ENCODE measurements at regions not wholly inside any gene's neighbourhood (a gene's known extent, or its start where the extent isn't known, plus 50 kb on each side); places are given as distances from the start of the nearest gene placed in this dataset.

DNA sequence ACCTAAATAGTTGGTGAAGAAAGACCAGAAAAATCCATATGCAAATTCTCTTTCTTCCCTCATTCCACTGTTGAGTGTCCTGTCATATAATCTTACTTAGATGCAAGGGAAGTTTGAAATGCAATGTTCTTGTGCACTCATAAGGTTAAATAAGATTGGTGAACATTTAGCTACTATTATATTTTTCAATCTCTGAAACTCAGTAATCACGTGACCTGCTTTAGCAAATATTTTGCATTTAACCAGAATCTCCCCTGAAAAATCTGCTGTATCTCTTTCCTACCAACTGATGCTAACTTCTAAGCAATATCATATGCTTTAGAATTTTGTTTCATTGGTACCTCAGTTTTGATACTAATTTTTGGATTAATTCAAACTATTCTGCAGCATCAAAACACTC lies 533.2 kb downstream of the RIT2 start:
- WGBS, 5 donors: 75 to 93% (median 82%) methylated on average over 1 of the region's 1 CpG
- intact Hi-C loops (cut with DNase I; ENCODE audit: low total_unique reads): no loop called here
- DNase-seq: no peak
- peaks cover 0 to 3% (median 0%) of the 10 kb centered on the region in 8 donors for H3K9me3 ChIP-seq
- no peak overlapping the region for H3K4me3 ChIP-seq
- H3K27me3 ChIP-seq (replicated peaks in 1 of 7): no peaks in the 10 kb centered on the region
- no peaks in the 10 kb centered on the region for H3K36me3 ChIP-seq
- H3K4me1 ChIP-seq: no peaks in the 10 kb centered on the region
- no peak overlapping the region for H3K27ac ChIP-seq
- TF ChIP-seq POLR2AphosphoS5 (IDR thresholded peaks at IDR 0.05) (no peak), POLR2A (IDR thresholded peaks at IDR 0.05) (no peak)
- TF ChIP-seq, protein P1, sequence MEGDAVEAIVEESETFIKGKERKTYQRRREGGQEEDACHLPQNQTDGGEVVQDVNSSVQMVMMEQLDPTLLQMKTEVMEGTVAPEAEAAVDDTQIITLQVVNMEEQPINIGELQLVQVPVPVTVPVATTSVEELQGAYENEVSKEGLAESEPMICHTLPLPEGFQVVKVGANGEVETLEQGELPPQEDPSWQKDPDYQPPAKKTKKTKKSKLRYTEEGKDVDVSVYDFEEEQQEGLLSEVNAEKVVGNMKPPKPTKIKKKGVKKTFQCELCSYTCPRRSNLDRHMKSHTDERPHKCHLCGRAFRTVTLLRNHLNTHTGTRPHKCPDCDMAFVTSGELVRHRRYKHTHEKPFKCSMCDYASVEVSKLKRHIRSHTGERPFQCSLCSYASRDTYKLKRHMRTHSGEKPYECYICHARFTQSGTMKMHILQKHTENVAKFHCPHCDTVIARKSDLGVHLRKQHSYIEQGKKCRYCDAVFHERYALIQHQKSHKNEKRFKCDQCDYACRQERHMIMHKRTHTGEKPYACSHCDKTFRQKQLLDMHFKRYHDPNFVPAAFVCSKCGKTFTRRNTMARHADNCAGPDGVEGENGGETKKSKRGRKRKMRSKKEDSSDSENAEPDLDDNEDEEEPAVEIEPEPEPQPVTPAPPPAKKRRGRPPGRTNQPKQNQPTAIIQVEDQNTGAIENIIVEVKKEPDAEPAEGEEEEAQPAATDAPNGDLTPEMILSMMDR (IDR thresholded peaks at IDR 0.05 in 8 of 11, conservative IDR thresholded peaks at IDR 0.05 in 3 of 11): no peak

DNA sequence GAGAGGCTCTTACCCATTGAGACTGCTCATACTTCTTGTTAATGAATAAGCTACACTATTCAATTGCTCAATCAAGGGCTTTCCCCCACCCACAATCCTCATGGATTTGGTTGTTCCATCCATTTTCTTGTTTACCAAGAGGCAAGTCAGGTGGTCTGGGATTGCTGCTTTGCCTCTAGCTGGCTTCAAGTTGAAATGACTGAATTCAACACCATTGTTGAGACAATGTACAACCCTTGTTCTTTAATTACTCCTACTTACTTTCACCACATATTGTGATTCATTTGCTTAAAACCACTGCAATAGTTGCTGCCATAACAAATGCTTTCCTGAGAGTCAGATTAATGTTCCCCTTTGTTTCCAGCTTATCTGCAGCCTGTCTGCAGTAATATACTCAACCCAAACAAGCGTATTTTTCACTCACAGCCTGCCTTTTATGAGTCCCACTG lies 532.2 kb downstream of the RIT2 start:
- Histone ChIP-seq H3K9me3 (peaks cover 0 to 3% (median 0%) of the 10 kb centered on the region in 8 donors), H3K27me3 (replicated peaks in 1 of 7) (no peaks in the 10 kb centered on the region), H3K27ac (no peak overlapping the region), H3K4me3 (no peak overlapping the region), H3K36me3 (no peaks in the 10 kb centered on the region), H3K4me1 (no peaks in the 10 kb centered on the region)
- intact Hi-C loops (cut with DNase I; ENCODE audit: low total_unique reads): no loop called here
- no peak for TF ChIP-seq POLR2A (IDR thresholded peaks at IDR 0.05)
- no peak for TF ChIP-seq POLR2AphosphoS5 (IDR thresholded peaks at IDR 0.05)
- TF ChIP-seq, protein P1 (IDR thresholded peaks at IDR 0.05 in 8 of 11, conservative IDR thresholded peaks at IDR 0.05 in 3 of 11): no peak
- 20 to 34% (median 27%) methylated on average over 1 of the region's 1 CpG for WGBS, 5 donors
- no peak for DNase-seq

DNA sequence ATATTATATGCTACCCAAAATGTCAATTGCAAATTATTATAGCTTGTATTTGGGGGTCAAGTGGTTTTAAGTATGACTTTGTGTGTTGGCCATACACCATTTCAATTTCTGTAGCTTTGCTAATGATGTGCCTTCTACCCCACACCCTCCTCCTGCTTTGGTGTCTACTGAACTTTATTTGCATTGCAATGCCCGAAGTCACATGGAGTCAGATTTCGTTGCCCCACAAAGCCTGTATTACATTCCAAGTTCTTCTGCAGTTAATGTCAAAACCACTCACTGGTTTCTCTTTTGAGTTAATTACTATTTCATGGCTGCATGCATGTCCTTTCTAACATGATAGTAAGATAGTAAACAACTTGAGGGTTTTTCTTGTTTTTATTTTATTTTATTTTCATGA lies 528.9 kb downstream of the RIT2 start:
- Histone ChIP-seq H3K4me3 (no peak overlapping the region), H3K4me1 (no peaks in the 10 kb centered on the region), H3K27ac (no peak overlapping the region), H3K36me3 (no peaks in the 10 kb centered on the region), H3K9me3 (peaks cover 0 to 4% (median 0%) of the 10 kb centered on the region in 8 donors), H3K27me3 (replicated peaks in 1 of 7) (no peaks in the 10 kb centered on the region)
- no peak for TF ChIP-seq POLR2AphosphoS5 (IDR thresholded peaks at IDR 0.05)
- intact Hi-C loops (cut with DNase I; ENCODE audit: low total_unique reads): no loop called here
- no peak for DNase-seq
- WGBS, 5 donors: 69 to 80% (median 78%) methylated on average over 2 of the region's 2 CpGs

DNA sequence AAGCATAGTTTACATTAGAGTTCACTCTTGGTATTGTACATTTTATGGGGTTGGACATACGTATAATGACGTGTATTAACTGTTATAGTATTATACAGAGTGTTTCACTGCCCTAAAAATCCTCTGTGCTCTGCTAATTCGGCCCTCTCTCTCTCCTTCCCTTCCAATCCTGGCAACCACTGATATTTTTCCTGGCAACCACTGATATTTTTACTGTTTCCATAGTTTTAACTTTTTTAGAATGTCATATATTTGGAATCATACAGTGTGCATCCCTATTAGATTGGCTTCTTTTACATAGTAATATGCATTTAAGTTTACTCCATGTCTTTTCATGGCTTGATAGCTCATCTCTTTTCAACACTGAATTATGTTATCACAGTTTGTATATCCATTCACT lies 526.7 kb downstream of the RIT2 start:
- intact Hi-C loops (cut with DNase I; ENCODE audit: low total_unique reads): no loop called here
- H3K27me3 ChIP-seq (replicated peaks in 1 of 7): no peaks in the 10 kb centered on the region
- H3K9me3 ChIP-seq: peaks cover 0 to 4% (median 0%) of the 10 kb centered on the region in 8 donors
- TF ChIP-seq POLR2A (IDR thresholded peaks at IDR 0.05) (no peak), POLR2AphosphoS5 (IDR thresholded peaks at IDR 0.05) (no peak)
- TF ChIP-seq, protein P1 (IDR thresholded peaks at IDR 0.05 in 8 of 11, conservative IDR thresholded peaks at IDR 0.05 in 3 of 11): no peak
- H3K4me1 ChIP-seq: no peaks in the 10 kb centered on the region
- H3K36me3 ChIP-seq: no peaks in the 10 kb centered on the region
- DNase-seq: no peak
- H3K4me3 ChIP-seq: no peak overlapping the region
- 62 to 78% (median 71%) methylated on average over 3 of the region's 3 CpGs for WGBS, 5 donors
- H3K27ac ChIP-seq: no peak overlapping the region

DNA sequence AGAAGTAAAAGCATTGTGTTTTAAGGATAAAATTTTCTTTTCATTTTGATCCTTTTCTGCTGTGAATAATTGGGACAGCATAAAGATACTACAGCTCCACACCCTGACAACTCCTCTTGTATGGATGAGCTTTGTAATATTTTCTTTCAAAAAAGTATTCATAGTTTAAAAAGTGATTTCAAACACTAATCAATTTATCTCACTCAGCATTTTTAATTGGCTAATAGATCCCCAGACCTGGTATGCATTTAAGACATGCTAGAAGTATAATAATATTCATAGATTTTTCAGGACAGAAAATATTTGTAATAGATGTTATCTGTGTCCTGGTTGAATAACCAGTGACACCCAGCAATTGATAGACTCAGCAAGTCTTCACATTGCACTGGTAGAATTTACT lies 510.7 kb downstream of the RIT2 start:
- DNase-seq: no peak
- no peak for TF ChIP-seq POLR2A (IDR thresholded peaks at IDR 0.05)
- no peak for TF ChIP-seq POLR2AphosphoS5 (IDR thresholded peaks at IDR 0.05)
- TF ChIP-seq, protein P1 (IDR thresholded peaks at IDR 0.05 in 8 of 11, conservative IDR thresholded peaks at IDR 0.05 in 3 of 11): no peak
- intact Hi-C loops (cut with DNase I; ENCODE audit: low total_unique reads): no loop called here

More for the DNA sequence above, 510.7 kb downstream of the RIT2 start:
- Histone ChIP-seq H3K9me3 (no peaks in the 10 kb centered on the region), H3K27ac (no peak overlapping the region), H3K4me1 (no peaks in the 10 kb centered on the region), H3K27me3 (replicated peaks in 1 of 7) (no peaks in the 10 kb centered on the region), H3K36me3 (no peaks in the 10 kb centered on the region), H3K4me3 (no peak overlapping the region)

Measured in spleen (tissue), 11 donors.